Nephron progenitor cell (in vitro differentiated cells): ENCODE measurements at regions not wholly inside any gene's neighbourhood (a gene's known extent, or its start where the extent isn't known, plus 50 kb on each side); places are given as distances from the start of the nearest gene placed in this dataset.

Source experiments
- DNase-seq: peaks from one replicate; pipeline ENCODE4 v3.0.0; 2021
- H3K27ac Mint-ChIP-seq: 2 replicates; pipeline ENCODE4 v1.8.0; 2021; ENCODE audit warnings: mild to moderate bottlenecking, moderate library complexity, mixed read lengths
- H3K27me3 Mint-ChIP-seq: 2 replicates; pipeline ENCODE4 v1.8.0; 2021; ENCODE audit warnings: mild to moderate bottlenecking, low read depth, mixed read lengths; ENCODE audit not compliant: poor library complexity
- H3K36me3 Mint-ChIP-seq: 2 replicates; pipeline ENCODE4 v1.8.0; 2021; ENCODE audit warnings: low read depth, mixed read lengths
- H3K4me1 Mint-ChIP-seq: 2 replicates; pipeline ENCODE4 v1.8.0; 2021; ENCODE audit warnings: mixed read lengths
- H3K4me3 Mint-ChIP-seq: 2 replicates; pipeline ENCODE4 v1.8.0; 2021; ENCODE audit warnings: mild to moderate bottlenecking, moderate library complexity, mixed read lengths
- H3K9me3 Mint-ChIP-seq: 2 replicates; pipeline ENCODE4 v1.8.0; 2021; ENCODE audit warnings: mild to moderate bottlenecking, moderate library complexity, mixed read lengths
- CTCF ChIP-seq: fragments of 200-600 bp; sonication (generic); IDR thresholded peaks from 2 replicates; pipeline ENCODE4 v1.5.0; 2021; ENCODE audit warnings: antibody characterized with exemption

DNA sequence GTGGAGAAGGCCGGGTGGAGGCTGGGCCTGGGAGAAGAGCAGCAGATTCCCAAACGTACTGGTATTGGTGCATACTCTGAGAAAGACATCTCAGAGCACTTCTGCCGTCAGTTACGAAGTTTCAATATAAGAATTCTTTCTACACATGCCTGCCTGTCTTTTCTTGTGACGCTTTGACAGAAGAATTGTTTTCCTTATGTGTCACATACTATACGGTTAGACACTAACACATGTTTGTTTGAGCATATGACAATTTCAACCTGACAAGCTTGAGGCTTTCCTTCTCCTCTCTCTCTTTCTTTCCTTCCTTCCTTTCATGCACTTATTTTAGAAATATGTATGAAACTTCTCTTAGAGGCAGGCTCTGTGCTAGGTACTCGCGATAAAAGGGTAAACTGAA lies 360.0 kb downstream of the QKI start:
- H3K4me3 Mint-ChIP-seq, result no peak overlapping the region
- no peaks in the 10 kb centered on the region for H3K9me3 Mint-ChIP-seq
- H3K36me3 Mint-ChIP-seq, result no peaks in the 10 kb centered on the region
- DNase-seq, result no peak
- H3K27me3 Mint-ChIP-seq, result peaks cover 5% of the 10 kb centered on the region
- TF ChIP-seq CTCF, result no peak
- H3K4me1 Mint-ChIP-seq, result peaks cover 18% of the 10 kb centered on the region
- H3K27ac Mint-ChIP-seq, result no peak overlapping the region

DNA sequence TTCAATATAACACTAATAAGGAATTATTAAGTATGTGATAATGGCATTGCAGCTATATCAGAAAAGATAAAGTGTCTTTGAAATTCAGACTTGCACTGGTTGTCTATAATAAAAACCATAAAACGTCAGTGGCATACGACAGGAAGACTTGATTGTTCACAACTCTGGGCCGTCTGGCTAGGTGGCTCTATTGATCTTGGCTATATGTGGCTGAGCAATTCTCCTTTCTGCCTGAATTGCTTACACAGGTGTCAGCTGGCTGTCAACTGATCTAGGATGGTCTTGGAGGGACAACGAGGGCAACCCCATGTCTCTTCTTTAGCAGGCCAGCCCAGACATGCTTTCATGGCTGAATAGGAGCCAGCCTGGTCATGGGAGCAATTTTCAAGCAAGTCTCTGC lies 359.1 kb downstream of the QKI start:
- Mint-ChIP-seq H3K27ac (no peak overlapping the region), H3K36me3 (no peaks in the 10 kb centered on the region), H3K27me3 (peaks cover 5% of the 10 kb centered on the region), H3K9me3 (peaks cover 4% of the 10 kb centered on the region), H3K4me3 (no peak overlapping the region), H3K4me1 (peaks cover 17% of the 10 kb centered on the region)
- TF ChIP-seq CTCF, result no peak
- no peak for DNase-seq

DNA sequence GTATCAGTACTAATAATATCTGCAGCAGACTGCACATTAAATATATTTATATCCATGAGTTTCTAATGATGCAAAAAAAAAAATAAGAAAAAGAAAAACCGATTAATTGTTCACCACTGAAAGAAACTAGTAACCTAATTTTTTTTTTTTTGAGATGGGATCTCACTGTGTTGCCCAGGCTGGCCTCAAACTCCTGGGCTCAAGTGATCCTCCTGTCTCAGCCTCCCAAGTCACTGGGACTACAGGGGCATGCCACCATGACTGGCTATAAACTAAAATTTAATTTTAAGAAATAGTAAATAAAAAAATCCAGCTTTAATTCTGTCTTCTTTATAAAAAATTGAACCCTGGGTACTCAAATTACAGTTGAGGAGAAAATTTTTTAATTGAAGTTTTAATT lies 358.2 kb downstream of the QKI start:
- no peak for TF ChIP-seq CTCF
- Mint-ChIP-seq H3K4me3 (no peak overlapping the region), H3K9me3 (peaks cover 5% of the 10 kb centered on the region), H3K36me3 (no peaks in the 10 kb centered on the region), H3K4me1 (peaks cover 7% of the 10 kb centered on the region), H3K27me3 (peaks cover 5% of the 10 kb centered on the region), H3K27ac (no peak overlapping the region)
- no peak for DNase-seq

- Mint-ChIP-seq H3K4me1 (no peaks in the 10 kb centered on the region), H3K36me3 (no peaks in the 10 kb centered on the region), H3K27me3 (peaks cover 5% of the 10 kb centered on the region), H3K27ac (no peak overlapping the region), H3K4me3 (no peak overlapping the region), H3K9me3 (peaks cover 5% of the 10 kb centered on the region)
- no peak for DNase-seq
- TF ChIP-seq CTCF, result no peak
Observed at GRCh38 chr6:163771180-163771579, 356.7 kb downstream of the QKI start.

DNA sequence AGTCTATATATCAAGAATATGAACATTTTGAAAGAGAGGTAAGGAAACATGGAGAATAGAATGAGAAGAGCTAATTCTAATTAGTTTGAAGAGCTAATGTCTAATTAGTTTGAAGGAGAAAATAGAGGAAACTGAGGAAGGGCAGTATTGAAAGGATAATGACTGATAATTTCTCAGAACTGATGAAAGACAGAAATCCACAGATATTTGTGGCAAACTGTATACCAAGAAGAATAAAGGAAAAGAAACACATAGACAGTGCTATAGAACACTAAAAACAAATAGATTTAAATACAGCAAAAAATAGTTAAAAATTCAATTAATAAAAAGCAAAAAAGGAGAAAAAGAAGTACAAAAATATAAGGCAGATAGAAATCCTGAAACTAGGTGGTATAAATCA lies 354.4 kb downstream of the QKI start:
- Mint-ChIP-seq H3K9me3 (peaks cover 5% of the 10 kb centered on the region), H3K27me3 (peaks cover 3% of the 10 kb centered on the region), H3K4me1 (peaks cover 14% of the 10 kb centered on the region), H3K36me3 (no peaks in the 10 kb centered on the region), H3K4me3 (no peak overlapping the region), H3K27ac (no peak overlapping the region)
- no peak for TF ChIP-seq CTCF
- DNase-seq, result no peak

DNA sequence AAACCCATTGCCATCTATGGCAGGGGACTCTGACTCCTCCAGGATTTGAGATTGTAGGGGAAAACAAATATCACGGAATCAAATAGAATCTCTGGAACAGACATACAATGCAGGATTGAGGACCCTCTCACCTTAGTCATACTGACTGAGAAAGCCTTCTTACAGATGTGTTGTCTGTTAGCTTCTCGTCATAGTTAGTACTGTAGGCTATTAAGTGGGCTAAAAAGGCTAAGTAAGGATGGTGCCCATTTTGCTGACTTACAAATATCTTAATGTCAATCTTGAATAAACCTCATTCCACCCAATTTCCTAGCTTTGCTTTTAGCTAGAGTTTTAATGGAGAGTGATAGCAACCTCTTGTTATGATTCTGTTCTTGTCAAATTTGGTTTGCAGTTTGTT lies 352.4 kb downstream of the QKI start:
- no peak overlapping the region for H3K4me3 Mint-ChIP-seq

More for the DNA sequence above, 352.4 kb downstream of the QKI start:
- H3K27me3 Mint-ChIP-seq, result peaks cover 4% of the 10 kb centered on the region
- no peak overlapping the region for H3K27ac Mint-ChIP-seq
- H3K9me3 Mint-ChIP-seq, result peaks cover 5% of the 10 kb centered on the region
- DNase-seq, result no peak
- H3K36me3 Mint-ChIP-seq, result no peaks in the 10 kb centered on the region
- peaks cover 16% of the 10 kb centered on the region for H3K4me1 Mint-ChIP-seq
- TF ChIP-seq CTCF, result no peak
